OCI-LY3 (cell line): ENCODE measurements at regions not wholly inside any gene's neighbourhood (a gene's known extent, or its start where the extent isn't known, plus 50 kb on each side); places are given as distances from the start of the nearest gene placed in this dataset.

ENCODE experiments used
- H2AFZ ChIP-seq: fragments of 200-600, 300-600 bp; shearing (Covaris generic); 2 replicates; pipeline ENCODE4 v1.6.0; 2014; ENCODE audit warnings: antibody characterized with exemption, low read depth, low read length
- H3K27ac ChIP-seq: fragments of 200-600, 300-600 bp; sonication (generic); 2 replicates; pipeline ENCODE4 v1.5.1; 2014; ENCODE audit warnings: mild to moderate bottlenecking, low read length, moderate library complexity, mixed read lengths
- H3K27me3 ChIP-seq: fragments of 200-600, 300-600 bp; sonication (generic); 2 replicates; pipeline ENCODE4 v1.6.1; 2014; ENCODE audit warnings: low read depth, low read length, mixed read lengths
- H3K36me3 ChIP-seq: fragments of 200-600, 300-600 bp; sonication (generic); replicated peaks from 2 replicates; pipeline ENCODE3; 2014; ENCODE audit warnings: low read depth, low read length, mixed read lengths
- H3K4me1 ChIP-seq: fragments of 300-600, 200-600 bp; sonication (generic); 2 replicates; pipeline ENCODE4 v1.6.1; 2014; ENCODE audit warnings: low read length, mixed read lengths
- H3K4me2 ChIP-seq: fragments of 200-600, 300-600 bp; sonication (generic); 2 replicates; pipeline ENCODE4 v1.6.1; 2014; ENCODE audit warnings: low read length, mixed read lengths
- H3K4me3 ChIP-seq: fragments of 300-600, 200-600 bp; sonication (generic); 2 replicates; pipeline ENCODE4 v1.5.1; 2014; ENCODE audit warnings: antibody characterized with exemption, mild to moderate bottlenecking, low read length, moderate library complexity
- H3K79me2 ChIP-seq: fragments of 300-600, 200-600 bp; shearing (Covaris generic); 2 replicates; pipeline ENCODE4 v1.6.1; 2014; ENCODE audit warnings: mild to moderate bottlenecking, low read length, mixed read lengths
- H3K9ac ChIP-seq: fragments of 300-600, 200-600 bp; shearing (Covaris generic); 2 replicates; pipeline ENCODE4 v1.6.0; 2014; ENCODE audit warnings: mild to moderate bottlenecking, low read length, moderate library complexity
- H3K9me3 ChIP-seq: fragments of 200-600, 300-600 bp; shearing (Covaris generic); 2 replicates; pipeline ENCODE4 v1.6.1; 2014; ENCODE audit warnings: low read length, mixed read lengths; ENCODE audit not compliant: insufficient read depth
- H4K20me1 ChIP-seq: fragments of 200-600, 300-600 bp; sonication (generic); 2 replicates; pipeline ENCODE4 v1.6.1; 2016; ENCODE audit warnings: low read length, mixed read lengths; ENCODE audit not compliant: insufficient read depth
- CTCF ChIP-seq: fragments of 200-600, 300-600 bp; sonication (generic); IDR thresholded peaks from 2 replicates; pipeline ENCODE4 v1.5.1; 2014; ENCODE audit warnings: antibody characterized with exemption, low read length, low read depth
- EZH2phosphoT487 ChIP-seq: fragments of 200-600 bp; shearing (Covaris generic); IDR thresholded peaks from 2 replicates; pipeline ENCODE4 v1.6.1; 2018; ENCODE audit warnings: antibody characterized with exemption, mixed run types, low read depth

DNA sequence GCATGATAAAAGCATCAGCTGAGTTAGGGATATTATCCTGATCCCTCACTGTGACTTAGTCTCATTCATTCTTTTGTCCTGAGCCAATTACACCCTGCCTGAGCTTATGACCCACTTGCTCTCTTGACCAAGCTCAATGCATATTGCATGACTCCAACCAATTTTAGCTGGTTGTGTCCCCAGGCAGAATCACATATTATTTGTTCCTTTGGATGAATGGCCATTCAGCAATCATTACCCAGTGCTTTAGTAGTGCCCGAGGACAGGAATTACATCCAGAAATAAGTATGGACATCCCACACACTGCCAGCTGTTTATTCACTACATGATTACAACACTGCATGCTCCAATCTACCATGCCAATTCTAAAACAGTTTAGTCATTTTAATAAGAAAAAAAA, 322.5 kb downstream of the ZBBX start:
- Histone ChIP-seq H3K27me3 (no peaks in the 10 kb centered on the region), H4K20me1 (no peaks in the 10 kb centered on the region), H3K4me1 (peaks cover 28% of the 10 kb centered on the region), H3K79me2 (no peaks in the 10 kb centered on the region), H3K4me3 (no peak overlapping the region), H3K27ac (no peak overlapping the region), H3K9me3 (peaks cover 7% of the 10 kb centered on the region; the same call in 1 of the 2 replicates), H3K9ac (no peak overlapping the region), H3K4me2 (no peak overlapping the region), H2AFZ (no peak overlapping the region), H3K36me3 (peaks cover 6% of the 10 kb centered on the region)
- TF ChIP-seq CTCF (no peak), EZH2phosphoT487 (no peak)

- no peak for TF ChIP-seq EZH2phosphoT487
- no peak for TF ChIP-seq CTCF
- H3K79me2 ChIP-seq: no peaks in the 10 kb centered on the region
- no peak overlapping the region for H3K4me3 ChIP-seq
- H3K27ac ChIP-seq: no peak overlapping the region
- H3K4me2 ChIP-seq: no peak overlapping the region
- H3K4me1 ChIP-seq: peaks cover 17% of the 10 kb centered on the region
- no peak overlapping the region for H3K9ac ChIP-seq
- H3K9me3 ChIP-seq: peaks cover 7% of the 10 kb centered on the region; the same call in 1 of the 2 replicates
- H4K20me1 ChIP-seq: no peaks in the 10 kb centered on the region
- H2AFZ ChIP-seq: no peak overlapping the region
- H3K27me3 ChIP-seq: no peaks in the 10 kb centered on the region
- H3K36me3 ChIP-seq: peaks cover 6% of the 10 kb centered on the region
Measured at GRCh38 chr3:167054926-167055325, 325.2 kb downstream of the ZBBX start.

DNA sequence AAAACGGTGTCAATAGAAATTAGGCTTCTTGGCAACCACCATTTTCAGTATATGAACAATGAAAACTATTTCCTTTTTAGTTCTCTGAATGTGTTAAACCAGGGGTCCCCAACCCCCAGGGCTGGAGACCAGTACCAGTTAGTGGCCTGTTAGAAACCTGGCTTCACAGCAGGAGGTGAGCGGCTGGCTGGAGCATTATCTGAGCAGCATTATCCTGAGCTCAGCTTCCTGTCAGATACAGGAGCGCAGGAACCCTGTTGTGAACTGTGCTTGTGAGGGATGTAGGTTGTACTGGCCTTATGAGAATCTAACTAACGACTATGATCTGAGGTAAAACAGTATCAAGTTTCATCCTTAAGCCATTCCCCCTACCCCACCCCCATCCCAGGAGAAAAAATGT, 328.7 kb downstream of the ZBBX start:
- Histone ChIP-seq H3K79me2 (no peaks in the 10 kb centered on the region), H4K20me1 (no peaks in the 10 kb centered on the region), H3K4me2 (no peak overlapping the region), H3K9ac (no peak overlapping the region), H3K36me3 (no peaks in the 10 kb centered on the region), H3K4me3 (no peak overlapping the region), H3K27ac (no peak overlapping the region), H3K9me3 (no peaks in the 10 kb centered on the region; the same call in 1 of the 2 replicates), H3K4me1 (peaks cover 8% of the 10 kb centered on the region), H3K27me3 (no peaks in the 10 kb centered on the region), H2AFZ (no peak overlapping the region)
- TF ChIP-seq EZH2phosphoT487 (no peak), CTCF (no peak)

DNA sequence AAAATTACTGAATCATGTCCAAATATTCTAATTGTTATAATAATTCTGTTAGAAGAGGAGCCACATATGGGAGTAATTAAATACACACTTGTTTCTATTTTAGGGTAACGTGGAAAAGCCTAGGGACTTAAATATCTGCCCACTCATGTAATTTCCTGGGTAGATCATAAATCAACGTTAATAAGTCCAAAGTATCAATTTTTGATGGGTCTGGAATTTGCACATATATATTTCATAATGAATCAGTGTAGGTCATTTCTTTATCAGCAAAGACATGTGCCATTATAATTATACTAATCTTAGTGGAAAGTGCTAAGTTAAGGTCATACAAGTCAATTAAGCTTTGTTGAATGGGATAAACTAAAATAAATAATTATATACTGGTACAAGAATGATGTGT, 346.2 kb downstream of the ZBBX start:
- no peaks in the 10 kb centered on the region for H3K79me2 ChIP-seq
- TF ChIP-seq EZH2phosphoT487: no peak
- TF ChIP-seq CTCF: no peak
- no peaks in the 10 kb centered on the region for H4K20me1 ChIP-seq
- H3K9ac ChIP-seq: no peak overlapping the region
- no peaks in the 10 kb centered on the region for H3K27me3 ChIP-seq
- no peak overlapping the region for H3K4me3 ChIP-seq
- no peaks in the 10 kb centered on the region for H3K4me1 ChIP-seq
- H3K36me3 ChIP-seq: no peaks in the 10 kb centered on the region
- H3K4me2 ChIP-seq: no peak overlapping the region
- H3K27ac ChIP-seq: no peak overlapping the region
- H2AFZ ChIP-seq: no peak overlapping the region
- no peaks in the 10 kb centered on the region for H3K9me3 ChIP-seq
